K562 (cell line): ENCODE measurements at regions not wholly inside any gene's neighbourhood (a gene's known extent, or its start where the extent isn't known, plus 50 kb on each side); places are given as distances from the start of the nearest gene placed in this dataset.

Experiments used
- ATAC-seq: fragments of 200-7000 bp; cut with Tn5 transposase; 3 replicates; pipeline ENCODE4 v1.9.1; 2020; ENCODE audit warnings: moderate library complexity
- BruUV-seq: library from RNA; stranded (reverse); fragments of 400-500 nt; replicated peaks from 2 replicates; lab custom pipeline; 2021; lab: Mats Ljungman, UMichigan
- CTCF ChIA-PET: fragments of 300-600 bp; formaldehyde crosslinking; extraction: SDS; loops from one replicate; lab custom pipeline; 2021; ENCODE audit warnings: low intra/inter-chr PET ratio; lab: Yijun Ruan, JAX
- POLR2A ChIA-PET: fragments of 300-600, 350-650 bp; sonication (Branson Sonifier 250); formaldehyde crosslinking; extraction: SDS; loops from one replicate; lab custom pipeline; 2021; ENCODE audit warnings: antibody characterized with exemption, inconsistent platforms; lab: Yijun Ruan, JAX
- DNase-seq, 4 experiments: peaks; one replicate each; pipeline versions ENCODE4 v3.0.0 to v3.0.0-alpha.2; 2011 to 2018; ENCODE audit warnings: low spot score in 3 of 4, mixed read lengths in 3 of 4; ENCODE audit errors: extremely low read depth in 1 of 4
- FAIRE-seq: peaks from 2 replicates; lab custom pipeline; 2011; peaks lifted over from hg19 to GRCh38; lab: Jason Lieb, UNC
- H2AFZ ChIP-seq: 2 replicates; pipeline ENCODE4 v1.6.0; 2011; ENCODE audit warnings: low read depth, low read length, control low read depth, inconsistent platforms
- H3K27ac ChIP-seq: fragments of 200-600 bp; 3 replicates; pipeline ENCODE4 v1.8.0; 2011; ENCODE audit warnings: low read depth, mild to moderate bottlenecking, control low read depth, inconsistent platforms, low read length, moderate library complexity, mixed read lengths; ENCODE audit errors: extremely low read depth
- H3K27me3 ChIP-seq, 2 experiments: fragments of 300-600 bp in 1 of 2; 2 replicates in 1 of 2; 3 replicates in 1 of 2; pipeline versions ENCODE4 v1.6.0 to v1.8.0; 2011; ENCODE audit warnings: inconsistent platforms in 2 of 2, low read length in 2 of 2, mild to moderate bottlenecking in 1 of 2, mixed read lengths in 1 of 2, moderate library complexity in 1 of 2; ENCODE audit not compliant: control insufficient read depth in 2 of 2, insufficient read depth in 2 of 2
- H3K36me3 ChIP-seq: fragments of 300-600 bp; 3 replicates; pipeline ENCODE4 v1.8.0; 2011; ENCODE audit warnings: mild to moderate bottlenecking, low read length, inconsistent platforms; ENCODE audit not compliant: control insufficient read depth, insufficient read depth
- H3K4me1 ChIP-seq, 2 experiments: fragments of 200-600 bp in 1 of 2; replicated peaks in 1 of 2; 2 replicates in 1 of 2; 3 replicates in 1 of 2; pipeline versions ENCODE4 v1.5.1 to v1.8.0; 2011; ENCODE audit warnings: inconsistent platforms in 2 of 2, low read length in 2 of 2, mild to moderate bottlenecking in 1 of 2, mixed read lengths in 1 of 2, moderate library complexity in 1 of 2; ENCODE audit not compliant: control insufficient read depth in 2 of 2, insufficient read depth in 2 of 2
- H3K4me2 ChIP-seq: 2 replicates; pipeline ENCODE4 v1.6.1; 2011; ENCODE audit warnings: low read length, control low read depth, inconsistent platforms, mixed read lengths; ENCODE audit not compliant: insufficient read depth
- H3K4me3 ChIP-seq: fragments of 200-600 bp; sonication (generic), shearing (Covaris generic); 2 replicates; pipeline ENCODE4 v1.5.1; 2016; ENCODE audit warnings: control low read depth, inconsistent platforms
- H3K79me2 ChIP-seq: fragments of 200-600 bp; 3 replicates; pipeline ENCODE4 v1.8.0; 2011; ENCODE audit warnings: low read length, inconsistent platforms; ENCODE audit not compliant: control insufficient read depth, insufficient read depth
- H3K9ac ChIP-seq, 2 experiments: 2 replicates each; pipeline versions ENCODE4 v1.6.0 to v1.6.1; 2011; ENCODE audit warnings: low read depth in 2 of 2, low read length in 2 of 2, control low read depth in 1 of 2, inconsistent platforms in 1 of 2, mild to moderate bottlenecking in 1 of 2, mixed read lengths in 1 of 2; ENCODE audit not compliant: insufficient read depth in 1 of 2
- H3K9me1 ChIP-seq: one replicate; pipeline ENCODE4 v1.6.0; 2011; ENCODE audit warnings: inconsistent platforms, mild to moderate bottlenecking, low read length, moderate library complexity; ENCODE audit not compliant: control insufficient read depth, insufficient read depth
- H3K9me3 ChIP-seq: replicated peaks from 2 replicates; pipeline ENCODE4 v1.5.1; 2011; ENCODE audit warnings: low read depth, low read length, inconsistent platforms; ENCODE audit not compliant: control insufficient read depth, insufficient read depth
- H4K20me1 ChIP-seq: replicated peaks from 2 replicates; pipeline ENCODE4 v1.6.1; 2011; ENCODE audit warnings: low read length, inconsistent platforms, mixed read lengths; ENCODE audit not compliant: control insufficient read depth, insufficient read depth
- EGR1 ChIP-seq: fragments of 450-650 bp; conservative IDR thresholded peaks from 2 replicates; pipeline ENCODE4 v1.6.1; 2017; ENCODE audit warnings: mild to moderate bottlenecking
- ETS2 ChIP-seq: IDR thresholded peaks from 2 replicates; pipeline ENCODE4 v1.6.1; 2016; ENCODE audit warnings: borderline replicate concordance, missing genetic modification characterization, mild to moderate bottlenecking, moderate library complexity, missing compliant biosample characterization; ENCODE audit not compliant: poor library complexity, severe bottlenecking
- GTF2F1 ChIP-seq: IDR thresholded peaks from 2 replicates; pipeline ENCODE4 v1.6.1; 2011; ENCODE audit warnings: low read depth, low read length, improper control_type of control experiment
- HNRNPL ChIP-seq: fragments of 200-400 bp; formaldehyde crosslinking; IDR thresholded peaks from 2 replicates; pipeline ENCODE4 v1.6.1; 2017; ENCODE audit warnings: low read depth, mild to moderate bottlenecking, low read length
- JUN ChIP-seq, 2 experiments: sonication (generic) in 1 of 2; formaldehyde crosslinking in 1 of 2; IDR thresholded peaks; 2 replicates each; pipeline versions ENCODE4 v1.6.1 to v1.8.0; 2012 to 2022; ENCODE audit warnings: borderline replicate concordance in 2 of 2, mild to moderate bottlenecking in 2 of 2, improper control_type of control experiment in 1 of 2, low read depth in 1 of 2, low read length in 1 of 2, missing genetic modification reagents in 1 of 2
- KAT2B ChIP-seq: IDR thresholded peaks from one replicate; pipeline ENCODE4 v1.6.1; 2012; ENCODE audit warnings: low read depth, mild to moderate bottlenecking, control low read depth, inconsistent platforms, low read length, moderate library complexity
- KAT8 ChIP-seq: fragments of 450-650 bp; IDR thresholded peaks from 2 replicates; pipeline ENCODE4 v1.6.1; 2016; ENCODE audit warnings: low read depth, mild to moderate bottlenecking
- MCM7 ChIP-seq, 2 experiments: fragments of 450-650 bp; IDR thresholded peaks; 2 replicates each; pipeline ENCODE4 v1.6.1; 2016 to 2018
- NFE2L1 ChIP-seq: fragments of 450-650 bp; IDR thresholded peaks from 2 replicates; pipeline ENCODE4 v1.6.1; 2016; ENCODE audit warnings: missing genetic modification characterization, low read depth, mild to moderate bottlenecking, missing compliant biosample characterization, moderate library complexity, borderline replicate concordance
- NFIC ChIP-seq: fragments of 450-650 bp; IDR thresholded peaks from 2 replicates; pipeline ENCODE4 v1.6.1; 2017; ENCODE audit warnings: mild to moderate bottlenecking, inconsistent platforms
- PRMT5 ChIP-seq: sonication (generic); formaldehyde crosslinking; IDR thresholded peaks from 2 replicates; pipeline ENCODE4 v1.5.0; 2020; ENCODE audit warnings: missing genetic modification reagents
- SAFB ChIP-seq: fragments of 200-400 bp; formaldehyde crosslinking; IDR thresholded peaks from 2 replicates; pipeline ENCODE4 v1.6.1; 2017; ENCODE audit warnings: low read depth, low read length, borderline replicate concordance
- SRSF9 ChIP-seq: fragments of 200-400 bp; formaldehyde crosslinking; IDR thresholded peaks from 2 replicates; pipeline ENCODE4 v1.6.1; 2017; ENCODE audit warnings: low read depth, low read length, borderline replicate concordance
- ZNF143 ChIP-seq: sonication (generic); formaldehyde crosslinking; IDR thresholded peaks from 2 replicates; pipeline ENCODE4 v1.9.0; 2022; ENCODE audit warnings: mild to moderate bottlenecking, missing genetic modification reagents
- ZNF224 ChIP-seq: sonication (generic); formaldehyde crosslinking; IDR thresholded peaks from 2 replicates; pipeline ENCODE4 v1.8.0; 2022; ENCODE audit warnings: mild to moderate bottlenecking, missing genetic modification reagents
- ZNF695 ChIP-seq: fragments of 450-650 bp; formaldehyde crosslinking; IDR thresholded peaks from 2 replicates; pipeline ENCODE4 v1.4.0; 2020; ENCODE audit warnings: mild to moderate bottlenecking, moderate library complexity
- ZNF780A ChIP-seq: fragments of 250-450 bp; sonication (Bioruptor Pico); IDR thresholded peaks from 2 replicates; pipeline ENCODE4 v1.5.0; 2021; ENCODE audit warnings: mild to moderate bottlenecking
- WGBS: fragments of 100-300 bp; shearing (Covaris generic); methylation state at CpG from one replicate; pipeline ENCODE4 v1.1.6; 2016; ENCODE audit warnings: low coverage, mixed read lengths; ENCODE audit not compliant: insufficient coverage; ENCODE audit errors: missing lambda C conversion rate; 5-methylcytosine and 5-hydroxymethylcytosine counted together
- in situ Hi-C: fragments of 300-500 bp; cut with MboI; formaldehyde crosslinking; loops from 4 replicates; pipeline ENCODE4 v1.15.0; 2018; ENCODE audit warnings: inconsistent platforms, mixed read lengths
- intact Hi-C: fragments of 100-400 bp; cut with micrococcal nuclease; formaldehyde crosslinking; loops from 2 replicates; pipeline ENCODE4 v1.14.2; 2022

GRCh38 chr11:91817996-91818395 lies 406.6 kb upstream of the FAT3 start:
- ATAC-seq (no peak), FAIRE-seq (no peak), DNase-seq (no peak)
- TF ChIP-seq ZNF695 (CRISPR knock-in tag) (no peak), SRSF9 (no peak), KAT2B (no peak)
- Histone ChIP-seq H3K4me1 (peaks cover 0 to under 1% of the 10 kb centered on the region in 2 experiments; a peak in 1 of 5 replicates), H3K9me3 (no peaks in the 10 kb centered on the region), H3K36me3 (no peaks in the 10 kb centered on the region), H3K9me1 (no peaks in the 10 kb centered on the region), H3K27ac (no peak overlapping the region), H3K27me3 (no peaks in the 10 kb centered on the region), H3K9ac (no peak overlapping the region), H2AFZ (peak overlapping the region; percentile 58; the same call in 1 of the 2 replicates), H4K20me1 (no peaks in the 10 kb centered on the region), H3K79me2 (no peaks in the 10 kb centered on the region), H3K4me2 (no peak overlapping the region), H3K4me3 (no peak overlapping the region)
- WGBS, result 16% methylated on average over 4 of the region's 4 CpGs
- in situ Hi-C loops (no loop called here), intact Hi-C loops (no loop called here)
- ChIA-PET CTCF (no interaction called here), POLR2A (no interaction called here)
- BruUV-seq, result no TSS peak

GRCh38 chr11:91813263-91813662 lies 411.4 kb upstream of the FAT3 start:
- ATAC-seq (no peak), DNase-seq (no peak), FAIRE-seq (no peak)
- Histone ChIP-seq H4K20me1 (no peaks in the 10 kb centered on the region), H3K9ac (no peak overlapping the region), H3K27me3 (no peaks in the 10 kb centered on the region), H2AFZ (no peak overlapping the region), H3K9me1 (no peaks in the 10 kb centered on the region), H3K27ac (no peak overlapping the region), H3K4me2 (no peak overlapping the region), H3K9me3 (peaks cover 4% of the 10 kb centered on the region; the same call in 1 of the 2 replicates), H3K4me3 (no peak overlapping the region), H3K36me3 (no peaks in the 10 kb centered on the region), H3K4me1 (no peaks in the 10 kb centered on the region), H3K79me2 (no peaks in the 10 kb centered on the region)
- TF ChIP-seq NFIC, result no peak
- TF ChIP-seq HNRNPL, result no peak
- TF ChIP-seq ZNF224, result no peak
- TF ChIP-seq NFE2L1 (tag), result no peak
- no peak for TF ChIP-seq JUN (IDR thresholded peaks at IDR 0.05; ENCODE audit: borderline replicate concordance, low read depth, low read length)
- no peak for TF ChIP-seq JUN (CRISPR knock-in tag; IDR thresholded peaks at IDR 0.05; ENCODE audit: borderline replicate concordance)
- TF ChIP-seq ETS2 (tag), result no peak
- no peak for TF ChIP-seq ZNF780A (CRISPR knock-in tag)
- TF ChIP-seq SAFB, result no peak
- TF ChIP-seq MCM7 (IDR thresholded peaks at IDR 0.05), result no peak
- no peak for TF ChIP-seq GTF2F1
- TF ChIP-seq PRMT5 (CRISPR knock-in tag), result no peak
- TF ChIP-seq KAT8, result no peak
- TF ChIP-seq ZNF143, result no peak
- TF ChIP-seq EGR1, result no peak
- POLR2A ChIA-PET, result no interaction called here
- intact Hi-C loops, result no loop called here
- in situ Hi-C loops, result no loop called here
- CTCF ChIA-PET, result no interaction called here
- BruUV-seq, result no TSS peak
